DOHH2 (cell line): ENCODE measurements at regions not wholly inside any gene's neighbourhood (a gene's known extent, or its start where the extent isn't known, plus 50 kb on each side); places are given as distances from the start of the nearest gene placed in this dataset.

ENCODE experiments used
- CTCF ChIP-seq: fragments of 200-600 bp; sonication (generic); IDR thresholded peaks from one replicate; pipeline ENCODE4 v1.5.1; 2014; ENCODE audit warnings: antibody characterized with exemption, mild to moderate bottlenecking, low read depth, low read length; ENCODE audit not compliant: poor library complexity, severe bottlenecking
- EZH2phosphoT487 ChIP-seq: fragments of 200-600 bp; sonication (generic); IDR thresholded peaks from 2 replicates; pipeline ENCODE4 v1.6.1; 2017; ENCODE audit warnings: borderline replicate concordance, mild to moderate bottlenecking, antibody characterized with exemption, low read length, moderate library complexity, mixed read lengths

GRCh38 chr4:31601793-31602192 lies 881.6 kb downstream of the PCDH7 start:
- TF ChIP-seq CTCF (no peak), EZH2phosphoT487 (no peak)
